K562 (cell line): ENCODE measurements at regions not wholly inside any gene's neighbourhood (a gene's known extent, or its start where the extent isn't known, plus 50 kb on each side); places are given as distances from the start of the nearest gene placed in this dataset.

ENCODE experiments used
- ATAC-seq: fragments of 200-7000 bp; cut with Tn5 transposase; 3 replicates; pipeline ENCODE4 v1.9.1; 2020; ENCODE audit warnings: moderate library complexity
- BruUV-seq: library from RNA; stranded (reverse); fragments of 400-500 nt; replicated peaks from 2 replicates; lab custom pipeline; 2021; lab: Mats Ljungman, UMichigan
- CTCF ChIA-PET: fragments of 300-600 bp; formaldehyde crosslinking; extraction: SDS; loops from one replicate; lab custom pipeline; 2021; ENCODE audit warnings: low intra/inter-chr PET ratio; lab: Yijun Ruan, JAX
- POLR2A ChIA-PET: fragments of 300-600, 350-650 bp; sonication (Branson Sonifier 250); formaldehyde crosslinking; extraction: SDS; loops from one replicate; lab custom pipeline; 2021; ENCODE audit warnings: antibody characterized with exemption, inconsistent platforms; lab: Yijun Ruan, JAX
- DNase-seq, 4 experiments: peaks; one replicate each; pipeline versions ENCODE4 v3.0.0 to v3.0.0-alpha.2; 2011 to 2018; ENCODE audit warnings: low spot score in 3 of 4, mixed read lengths in 3 of 4; ENCODE audit errors: extremely low read depth in 1 of 4
- FAIRE-seq: peaks from 2 replicates; lab custom pipeline; 2011; peaks lifted over from hg19 to GRCh38; lab: Jason Lieb, UNC
- H2AFZ ChIP-seq: 2 replicates; pipeline ENCODE4 v1.6.0; 2011; ENCODE audit warnings: low read depth, low read length, control low read depth, inconsistent platforms
- H3K27ac ChIP-seq: fragments of 200-600 bp; 3 replicates; pipeline ENCODE4 v1.8.0; 2011; ENCODE audit warnings: low read depth, mild to moderate bottlenecking, control low read depth, inconsistent platforms, low read length, moderate library complexity, mixed read lengths; ENCODE audit errors: extremely low read depth
- H3K27me3 ChIP-seq, 2 experiments: fragments of 300-600 bp in 1 of 2; 2 replicates in 1 of 2; 3 replicates in 1 of 2; pipeline versions ENCODE4 v1.6.0 to v1.8.0; 2011; ENCODE audit warnings: inconsistent platforms in 2 of 2, low read length in 2 of 2, mild to moderate bottlenecking in 1 of 2, mixed read lengths in 1 of 2, moderate library complexity in 1 of 2; ENCODE audit not compliant: control insufficient read depth in 2 of 2, insufficient read depth in 2 of 2
- H3K36me3 ChIP-seq: fragments of 300-600 bp; 3 replicates; pipeline ENCODE4 v1.8.0; 2011; ENCODE audit warnings: mild to moderate bottlenecking, low read length, inconsistent platforms; ENCODE audit not compliant: control insufficient read depth, insufficient read depth
- H3K4me1 ChIP-seq, 2 experiments: fragments of 200-600 bp in 1 of 2; replicated peaks in 1 of 2; 2 replicates in 1 of 2; 3 replicates in 1 of 2; pipeline versions ENCODE4 v1.5.1 to v1.8.0; 2011; ENCODE audit warnings: inconsistent platforms in 2 of 2, low read length in 2 of 2, mild to moderate bottlenecking in 1 of 2, mixed read lengths in 1 of 2, moderate library complexity in 1 of 2; ENCODE audit not compliant: control insufficient read depth in 2 of 2, insufficient read depth in 2 of 2
- H3K4me2 ChIP-seq: 2 replicates; pipeline ENCODE4 v1.6.1; 2011; ENCODE audit warnings: low read length, control low read depth, inconsistent platforms, mixed read lengths; ENCODE audit not compliant: insufficient read depth
- H3K4me3 ChIP-seq: fragments of 200-600 bp; sonication (generic), shearing (Covaris generic); 2 replicates; pipeline ENCODE4 v1.5.1; 2016; ENCODE audit warnings: control low read depth, inconsistent platforms
- H3K79me2 ChIP-seq: fragments of 200-600 bp; 3 replicates; pipeline ENCODE4 v1.8.0; 2011; ENCODE audit warnings: low read length, inconsistent platforms; ENCODE audit not compliant: control insufficient read depth, insufficient read depth
- H3K9ac ChIP-seq, 2 experiments: 2 replicates each; pipeline versions ENCODE4 v1.6.0 to v1.6.1; 2011; ENCODE audit warnings: low read depth in 2 of 2, low read length in 2 of 2, control low read depth in 1 of 2, inconsistent platforms in 1 of 2, mild to moderate bottlenecking in 1 of 2, mixed read lengths in 1 of 2; ENCODE audit not compliant: insufficient read depth in 1 of 2
- H3K9me1 ChIP-seq: one replicate; pipeline ENCODE4 v1.6.0; 2011; ENCODE audit warnings: inconsistent platforms, mild to moderate bottlenecking, low read length, moderate library complexity; ENCODE audit not compliant: control insufficient read depth, insufficient read depth
- H3K9me3 ChIP-seq: replicated peaks from 2 replicates; pipeline ENCODE4 v1.5.1; 2011; ENCODE audit warnings: low read depth, low read length, inconsistent platforms; ENCODE audit not compliant: control insufficient read depth, insufficient read depth
- H4K20me1 ChIP-seq: replicated peaks from 2 replicates; pipeline ENCODE4 v1.6.1; 2011; ENCODE audit warnings: low read length, inconsistent platforms, mixed read lengths; ENCODE audit not compliant: control insufficient read depth, insufficient read depth
- HIVEP1 ChIP-seq: fragments of 250-450 bp; sonication (Bioruptor Pico); IDR thresholded peaks from 2 replicates; pipeline ENCODE4 v1.4.0; 2020; ENCODE audit warnings: mild to moderate bottlenecking
- REST ChIP-seq, 2 experiments: fragments of 450-650 bp; formaldehyde crosslinking in 1 of 2; IDR thresholded peaks; 2 replicates each; pipeline versions ENCODE4 v1.4.0 to v1.6.1; 2014 to 2020; ENCODE audit warnings: mild to moderate bottlenecking in 2 of 2, borderline replicate concordance in 1 of 2, low read depth in 1 of 2
- ZBTB49 ChIP-seq: sonication (generic); formaldehyde crosslinking; IDR thresholded peaks from 2 replicates; pipeline ENCODE4 v1.8.0; 2022; ENCODE audit warnings: missing genetic modification reagents, mild to moderate bottlenecking, borderline replicate concordance
- ZNF778 ChIP-seq: fragments of 450-650 bp; formaldehyde crosslinking; IDR thresholded peaks from 2 replicates; pipeline ENCODE4 v1.4.0; 2020; ENCODE audit warnings: mild to moderate bottlenecking, moderate library complexity
- WGBS: fragments of 100-300 bp; shearing (Covaris generic); methylation state at CpG from one replicate; pipeline ENCODE4 v1.1.6; 2016; ENCODE audit warnings: low coverage, mixed read lengths; ENCODE audit not compliant: insufficient coverage; ENCODE audit errors: missing lambda C conversion rate; 5-methylcytosine and 5-hydroxymethylcytosine counted together
- in situ Hi-C: fragments of 300-500 bp; cut with MboI; formaldehyde crosslinking; loops from 4 replicates; pipeline ENCODE4 v1.15.0; 2018; ENCODE audit warnings: inconsistent platforms, mixed read lengths
- intact Hi-C: fragments of 100-400 bp; cut with micrococcal nuclease; formaldehyde crosslinking; loops from 2 replicates; pipeline ENCODE4 v1.14.2; 2022

GRCh38 chr13:47437406-47437805 is 540.6 kb upstream of the HTR2A start:
- H3K4me3 ChIP-seq, result no peak overlapping the region
- H3K79me2 ChIP-seq, result no peaks in the 10 kb centered on the region
- in situ Hi-C loops, result no loop called here
- H3K9me3 ChIP-seq, result no peaks in the 10 kb centered on the region
- no peak for TF ChIP-seq REST (IDR thresholded peaks at IDR 0.05; ENCODE audit: borderline replicate concordance)
- no peak for TF ChIP-seq REST (CRISPR knock-in tag; IDR thresholded peaks at IDR 0.05; ENCODE audit: low read depth)
- TF ChIP-seq HIVEP1 (CRISPR knock-in tag), result no peak
- no peak for TF ChIP-seq ZBTB49
- TF ChIP-seq ZNF778 (CRISPR knock-in tag), result no peak
- POLR2A ChIA-PET, result no interaction called here
- ATAC-seq (no peak), DNase-seq (no peak), FAIRE-seq (no peak)
- H3K4me1 ChIP-seq, result no peaks in the 10 kb centered on the region
- intact Hi-C loops, result no loop called here
- H3K27ac ChIP-seq, result no peak overlapping the region
- no peaks in the 10 kb centered on the region for H4K20me1 ChIP-seq
- no peaks in the 10 kb centered on the region for H3K9me1 ChIP-seq
- WGBS, result 0% methylated on average over 2 of the region's 2 CpGs
- H3K4me2 ChIP-seq, result no peak overlapping the region
- H3K36me3 ChIP-seq, result no peaks in the 10 kb centered on the region
- H2AFZ ChIP-seq, result no peak overlapping the region
- BruUV-seq, result no TSS peak
- H3K9ac ChIP-seq, result no peak overlapping the region
- no peaks in the 10 kb centered on the region for H3K27me3 ChIP-seq
- CTCF ChIA-PET, result no interaction called here
